Keratinocyte (primary cell): ENCODE measurements at regions not wholly inside any gene's neighbourhood (a gene's known extent, or its start where the extent isn't known, plus 50 kb on each side); places are given as distances from the start of the nearest gene placed in this dataset.

Experiments used
- DNase-seq: peaks from one replicate; pipeline ENCODE4 v3.0.0-alpha.2; 2011; ENCODE audit warnings: low read depth, missing footprints, low spot score
- FAIRE-seq: peaks from 2 replicates; lab custom pipeline; 2011; peaks lifted over from hg19 to GRCh38; lab: Jason Lieb, UNC
- H2AFZ ChIP-seq: 2 replicates; pipeline ENCODE4 v1.6.0; 2012; ENCODE audit warnings: low read length, control low read depth, inconsistent platforms; ENCODE audit not compliant: control insufficient read depth
- H3K27ac ChIP-seq: 2 replicates; pipeline ENCODE4 v1.5.1; 2011; ENCODE audit warnings: low read length; ENCODE audit not compliant: control insufficient read depth, insufficient read depth
- H3K27me3 ChIP-seq: 3 replicates; pipeline ENCODE4 v1.6.0; 2011; ENCODE audit warnings: low read length; ENCODE audit not compliant: control insufficient read depth, insufficient read depth; ENCODE audit errors: extremely low read depth
- H3K36me3 ChIP-seq, 2 experiments: 2 replicates in 1 of 2; 3 replicates in 1 of 2; pipeline ENCODE4 v1.5.1; 2011; ENCODE audit warnings: low read length in 2 of 2, mild to moderate bottlenecking in 1 of 2; ENCODE audit not compliant: control insufficient read depth in 2 of 2, insufficient read depth in 2 of 2; ENCODE audit errors: extremely low read depth in 1 of 2
- H3K4me1 ChIP-seq: 3 replicates; pipeline ENCODE4 v1.5.1; 2011; ENCODE audit warnings: low read length; ENCODE audit not compliant: control insufficient read depth, insufficient read depth; ENCODE audit errors: extremely low read depth
- H3K4me2 ChIP-seq: 3 replicates; pipeline ENCODE4 v1.6.0; 2011; ENCODE audit warnings: low read depth, low read length; ENCODE audit not compliant: control insufficient read depth, insufficient read depth; ENCODE audit errors: extremely low read depth
- H3K4me3 ChIP-seq, 3 experiments: fragments of 200-600 bp in 1 of 3; sonication (generic) in 1 of 3; 2 replicates in 2 of 3; 3 replicates in 1 of 3; pipeline ENCODE4 v1.5.1; 2011 to 2016; ENCODE audit warnings: low read length in 3 of 3, mild to moderate bottlenecking in 3 of 3, control low read depth in 2 of 3, inconsistent platforms in 1 of 3, low read depth in 1 of 3, mixed read lengths in 1 of 3, mixed run types in 1 of 3, moderate library complexity in 1 of 3; ENCODE audit not compliant: control insufficient read depth in 2 of 3, insufficient read depth in 2 of 3; ENCODE audit errors: extremely low read depth in 1 of 3
- H3K79me2 ChIP-seq: 2 replicates; pipeline ENCODE4 v1.6.0; 2012; ENCODE audit warnings: low read length; ENCODE audit not compliant: control insufficient read depth, insufficient read depth
- H3K9ac ChIP-seq: 3 replicates; pipeline ENCODE4 v1.6.0; 2011; ENCODE audit warnings: low read length; ENCODE audit not compliant: control insufficient read depth, insufficient read depth; ENCODE audit errors: extremely low read depth
- H3K9me1 ChIP-seq: 3 replicates; pipeline ENCODE4 v1.6.0; 2011; ENCODE audit warnings: low read length; ENCODE audit not compliant: control insufficient read depth, insufficient read depth; ENCODE audit errors: extremely low read depth
- H3K9me3 ChIP-seq: 2 replicates; pipeline ENCODE4 v1.5.1; 2012; ENCODE audit warnings: low read depth, low read length; ENCODE audit not compliant: control insufficient read depth
- H4K20me1 ChIP-seq: 3 replicates; pipeline ENCODE4 v1.6.0; 2011; ENCODE audit warnings: low read length; ENCODE audit not compliant: control insufficient read depth, insufficient read depth; ENCODE audit errors: extremely low read depth
- EZH2 ChIP-seq: IDR thresholded peaks from one replicate; pipeline ENCODE4 v1.6.1; 2012; ENCODE audit warnings: inconsistent platforms, mild to moderate bottlenecking, low read length, moderate library complexity
- dilution Hi-C: fragments of 300-500 bp; cut with MboI; formaldehyde crosslinking; loops from one replicate; pipeline ENCODE4 v1.7.0; 2020; ENCODE audit warnings: low sequenced_read_pairs; ENCODE audit not compliant: extremely low pct_ligation_motif_present
- TF ChIP-seq, protein P1 (sequence below), 3 experiments: IDR thresholded peaks in 1 of 3; conservative IDR thresholded peaks in 1 of 3; optimal IDR thresholded peaks in 1 of 3; 2 replicates in 2 of 3; 3 replicates in 1 of 3; pipeline versions ENCODE3 to v1.5.1; 2011; ENCODE audit warnings: low read length in 3 of 3, mild to moderate bottlenecking in 3 of 3, moderate library complexity in 2 of 3, control low read depth in 1 of 3, inconsistent platforms in 1 of 3; ENCODE audit not compliant: insufficient read depth in 2 of 3; ENCODE audit errors: extremely low read depth in 1 of 3

GRCh38 chr5:12119657-12120056 lies 215.4 kb upstream of the CTNND2 start:
- no peak overlapping the region for H3K4me2 ChIP-seq
- H3K27me3 ChIP-seq, result no peaks in the 10 kb centered on the region
- FAIRE-seq, result no peak
- no peak overlapping the region for H3K4me3 ChIP-seq
- no peaks in the 10 kb centered on the region for H3K36me3 ChIP-seq
- H3K27ac ChIP-seq, result no peak overlapping the region
- H3K9me1 ChIP-seq, result no peaks in the 10 kb centered on the region
- H3K9ac ChIP-seq, result no peak overlapping the region
- no peak for DNase-seq
- no peaks in the 10 kb centered on the region for H4K20me1 ChIP-seq
- H2AFZ ChIP-seq, result no peak overlapping the region
- TF ChIP-seq, protein P1, sequence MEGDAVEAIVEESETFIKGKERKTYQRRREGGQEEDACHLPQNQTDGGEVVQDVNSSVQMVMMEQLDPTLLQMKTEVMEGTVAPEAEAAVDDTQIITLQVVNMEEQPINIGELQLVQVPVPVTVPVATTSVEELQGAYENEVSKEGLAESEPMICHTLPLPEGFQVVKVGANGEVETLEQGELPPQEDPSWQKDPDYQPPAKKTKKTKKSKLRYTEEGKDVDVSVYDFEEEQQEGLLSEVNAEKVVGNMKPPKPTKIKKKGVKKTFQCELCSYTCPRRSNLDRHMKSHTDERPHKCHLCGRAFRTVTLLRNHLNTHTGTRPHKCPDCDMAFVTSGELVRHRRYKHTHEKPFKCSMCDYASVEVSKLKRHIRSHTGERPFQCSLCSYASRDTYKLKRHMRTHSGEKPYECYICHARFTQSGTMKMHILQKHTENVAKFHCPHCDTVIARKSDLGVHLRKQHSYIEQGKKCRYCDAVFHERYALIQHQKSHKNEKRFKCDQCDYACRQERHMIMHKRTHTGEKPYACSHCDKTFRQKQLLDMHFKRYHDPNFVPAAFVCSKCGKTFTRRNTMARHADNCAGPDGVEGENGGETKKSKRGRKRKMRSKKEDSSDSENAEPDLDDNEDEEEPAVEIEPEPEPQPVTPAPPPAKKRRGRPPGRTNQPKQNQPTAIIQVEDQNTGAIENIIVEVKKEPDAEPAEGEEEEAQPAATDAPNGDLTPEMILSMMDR (optimal IDR thresholded peaks at IDR 0.05 in 1 of 3, IDR thresholded peaks at IDR 0.05 in 1 of 3, conservative IDR thresholded peaks at IDR 0.05 in 1 of 3; ENCODE audit: extremely low read depth in 1 of 3, insufficient read depth in 2 of 3, low read length in 3 of 3), result no peak
- no peaks in the 10 kb centered on the region for H3K79me2 ChIP-seq
- H3K9me3 ChIP-seq, result peaks cover 6% of the 10 kb centered on the region
- no peaks in the 10 kb centered on the region for H3K4me1 ChIP-seq
- dilution Hi-C loops, result no loop called here

GRCh38 chr5:12114075-12114474 lies 209.8 kb upstream of the CTNND2 start:
- Histone ChIP-seq H3K27me3 (no peaks in the 10 kb centered on the region), H3K79me2 (no peaks in the 10 kb centered on the region), H3K9me3 (peaks cover 2% of the 10 kb centered on the region), H3K4me2 (no peak overlapping the region), H2AFZ (no peak overlapping the region), H3K4me3 (no peak overlapping the region), H4K20me1 (no peaks in the 10 kb centered on the region), H3K9ac (no peak overlapping the region), H3K27ac (no peak overlapping the region), H3K4me1 (no peaks in the 10 kb centered on the region), H3K9me1 (no peaks in the 10 kb centered on the region), H3K36me3 (no peaks in the 10 kb centered on the region)
- FAIRE-seq, result no peak
- dilution Hi-C loops, result no loop called here
- DNase-seq, result no peak
- TF ChIP-seq, protein P1 (optimal IDR thresholded peaks at IDR 0.05 in 1 of 3, IDR thresholded peaks at IDR 0.05 in 1 of 3, conservative IDR thresholded peaks at IDR 0.05 in 1 of 3; ENCODE audit: extremely low read depth in 1 of 3, insufficient read depth in 2 of 3, low read length in 3 of 3), result no peak
- no peak for TF ChIP-seq EZH2
